GM19463 (cell line): ENCODE measurements at regions not wholly inside any gene's neighbourhood (a gene's known extent, or its start where the extent isn't known, plus 50 kb on each side); places are given as distances from the start of the nearest gene placed in this dataset.
A peak's percentile ranks its signal among the peaks of the same experiment; 100 is the strongest.

Source experiments
- ATAC-seq: cut with Tn5 transposase; IDR thresholded peaks from one replicate; pipeline ENCODE4 v1.9.1; 2021; ENCODE audit warnings: mild to moderate bottlenecking, moderate library complexity; ENCODE audit not compliant: unreplicated experiment

- ATAC-seq = no peak
These were observed 248.7 kb upstream of the TNP1 start for GRCh38 chr2:217108575-217109027.

DNA sequence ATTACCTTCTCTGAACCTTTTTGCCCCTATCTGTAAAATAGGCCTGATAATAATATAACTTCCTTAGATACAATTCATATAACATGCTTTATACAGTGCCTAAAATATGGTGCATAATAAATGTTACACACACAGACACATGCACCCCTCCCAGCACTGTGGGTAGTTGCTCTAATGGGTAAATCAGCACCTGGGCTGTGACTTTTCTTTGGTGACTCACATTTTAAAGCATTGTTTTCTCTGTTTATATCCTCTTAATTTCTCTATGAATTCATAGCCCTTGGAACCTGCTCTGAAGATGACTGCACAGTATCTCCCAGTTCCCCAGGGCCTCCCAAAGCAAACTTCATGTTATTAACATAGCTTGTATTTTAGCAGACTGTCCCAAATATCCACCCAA, 248.2 kb upstream of the TNP1 start:
- no peak for ATAC-seq

DNA sequence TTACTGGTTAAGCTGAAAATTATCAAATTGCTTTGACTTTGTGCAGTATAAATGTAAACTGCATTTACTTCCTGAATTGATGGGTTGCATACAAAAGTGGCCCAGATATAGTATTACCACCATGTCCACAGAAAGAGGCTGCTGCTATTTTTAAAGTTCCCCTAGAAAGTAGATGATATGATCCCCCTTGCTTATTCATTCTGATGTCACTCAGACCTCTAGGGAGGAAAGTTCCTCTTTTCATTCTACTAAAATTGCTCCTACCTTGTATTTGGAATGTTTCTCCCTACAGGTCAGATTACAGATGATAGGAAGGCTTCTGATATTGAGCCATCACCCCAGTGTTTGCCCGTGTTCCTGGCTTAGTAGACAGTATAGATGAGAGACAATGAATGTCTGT, 247.6 kb upstream of the TNP1 start:
- ATAC-seq = no peak

- no peak for ATAC-seq
These were observed 246.8 kb upstream of the TNP1 start for GRCh38 chr2:217106650-217107014.

- no peak for ATAC-seq
These were observed 246.1 kb upstream of the TNP1 start for GRCh38 chr2:217105733-217106649.

DNA sequence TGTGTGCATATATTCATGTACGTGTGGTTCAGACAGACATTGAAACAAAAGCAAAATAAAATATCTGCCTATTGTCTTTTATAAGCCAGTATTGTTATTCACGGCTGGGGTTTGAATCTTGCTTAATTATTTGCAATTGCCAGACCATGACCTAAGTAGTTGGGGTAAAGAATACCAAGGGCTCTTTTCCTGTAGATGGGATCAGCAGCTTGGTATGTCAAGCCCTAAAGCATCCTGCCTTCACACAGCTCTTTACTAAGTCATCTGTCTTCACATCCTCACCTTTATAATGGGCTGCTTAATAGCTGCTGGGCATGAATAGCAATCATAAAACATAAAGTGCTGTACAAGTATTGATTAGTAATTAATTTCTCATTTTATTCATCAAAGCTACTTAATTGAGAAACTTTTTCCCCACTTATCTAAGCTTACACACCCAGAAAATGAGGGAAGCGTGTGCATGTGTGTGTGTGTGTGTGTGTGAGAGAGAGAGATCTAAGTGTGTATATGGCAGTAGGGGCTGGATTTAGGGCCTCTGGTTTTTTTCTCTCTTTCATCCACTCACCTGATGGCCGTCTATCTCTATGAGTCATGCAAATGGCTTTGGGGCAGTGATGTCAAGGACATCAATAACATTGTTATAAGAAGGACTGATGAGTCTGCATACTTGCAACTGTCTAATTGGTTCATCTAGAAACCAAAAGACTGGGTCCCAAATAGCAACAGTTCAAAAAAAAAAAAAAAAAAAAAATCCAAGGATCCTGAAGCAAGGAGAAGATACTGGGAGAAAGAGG, 244.1 kb upstream of the TNP1 start:
- no peak for ATAC-seq

DNA sequence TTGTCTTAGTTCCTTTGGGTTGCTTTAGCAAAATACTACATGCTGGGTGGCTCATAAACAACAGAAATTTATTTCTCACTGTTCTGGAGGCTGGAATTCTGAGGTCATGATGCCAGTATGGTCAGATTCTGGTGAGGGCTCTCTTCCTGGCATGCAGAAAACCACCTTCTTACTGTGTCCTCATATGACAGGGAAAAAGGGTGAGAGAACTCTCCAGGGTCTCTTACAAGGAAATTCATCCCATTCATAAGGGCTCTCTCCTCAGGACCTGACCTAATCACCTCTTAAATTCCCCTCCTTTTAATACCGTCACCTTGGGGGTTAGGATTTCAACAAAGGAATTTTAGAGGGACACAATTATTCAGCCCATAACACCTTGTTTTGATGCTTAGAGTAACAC, 243.1 kb upstream of the TNP1 start:
- ATAC-seq = no peak

GRCh38 chr2:217101972-217102371, 242.1 kb upstream of the TNP1 start:
- ATAC-seq = peak; percentile 51

- ATAC-seq = no peak
These were observed 239.7 kb upstream of the TNP1 start for GRCh38 chr2:217099561-217099960.

DNA sequence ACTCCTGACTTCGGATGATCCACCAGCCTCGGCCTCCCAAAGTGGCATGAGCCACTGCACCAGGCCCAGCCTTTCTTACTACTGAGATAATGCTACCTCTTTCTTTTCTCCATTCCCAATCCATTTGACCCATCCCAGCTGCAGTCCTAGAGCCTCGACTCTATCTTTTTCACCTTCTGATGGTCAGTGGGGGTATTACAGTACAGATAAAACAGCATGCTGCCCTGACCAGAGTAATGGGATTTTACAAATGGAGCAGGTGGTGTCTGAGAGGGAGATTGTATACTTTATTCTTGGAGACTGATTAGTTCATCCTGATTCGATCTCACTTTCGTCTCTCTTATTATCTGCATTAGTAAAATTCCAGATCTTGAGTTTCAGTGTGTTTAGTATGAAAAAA, 238.6 kb upstream of the TNP1 start:
- no peak for ATAC-seq

GRCh38 chr2:217097346-217097745, 237.5 kb upstream of the TNP1 start:
- ATAC-seq = no peak

- ATAC-seq = no peak
These were observed 236.8 kb upstream of the TNP1 start for GRCh38 chr2:217096474-217097225.

- no peak for ATAC-seq
These were observed 235.8 kb upstream of the TNP1 start for GRCh38 chr2:217095511-217096205.

GRCh38 chr2:217092710-217093379, 233.0 kb upstream of the TNP1 start:
- ATAC-seq = no peak

DNA sequence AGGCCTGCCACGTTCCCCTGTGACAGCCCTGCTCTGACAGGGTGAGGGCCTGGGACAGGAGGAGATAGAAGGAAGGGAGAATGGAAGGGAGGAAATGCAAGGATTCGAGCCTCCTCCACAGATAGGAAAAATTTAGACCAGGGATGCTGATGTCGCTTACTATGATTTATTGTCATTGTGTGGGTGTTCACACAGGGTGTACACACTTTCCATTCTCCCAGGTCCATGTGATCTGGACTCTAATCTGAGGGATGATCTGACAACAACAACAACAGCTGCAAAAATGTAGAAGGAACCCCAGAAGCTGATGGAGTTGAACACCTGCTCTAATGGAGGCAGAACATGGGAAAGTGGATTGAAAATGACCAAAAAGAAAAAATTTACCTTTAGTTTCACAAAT, 231.7 kb upstream of the TNP1 start:
- ATAC-seq = no peak

DNA sequence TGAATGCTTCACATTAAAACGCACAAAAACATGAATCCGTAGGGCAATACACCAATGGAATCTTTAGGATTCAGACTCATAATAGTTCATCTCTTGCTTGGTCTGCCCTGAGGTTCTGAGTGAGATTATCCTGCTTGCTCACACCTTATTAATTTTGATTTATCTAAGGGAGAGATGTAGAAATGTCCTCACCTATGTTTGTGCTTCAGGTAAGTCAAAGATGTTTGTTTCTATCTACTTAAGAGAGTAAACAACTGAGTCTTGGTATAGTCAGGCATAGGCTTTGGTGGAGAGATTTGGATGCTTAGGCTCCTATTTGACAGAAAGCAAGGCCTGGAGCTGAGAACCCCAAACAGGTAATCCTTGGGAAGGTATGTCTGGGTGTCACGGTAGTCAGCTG, 231.0 kb upstream of the TNP1 start:
- ATAC-seq = no peak

DNA sequence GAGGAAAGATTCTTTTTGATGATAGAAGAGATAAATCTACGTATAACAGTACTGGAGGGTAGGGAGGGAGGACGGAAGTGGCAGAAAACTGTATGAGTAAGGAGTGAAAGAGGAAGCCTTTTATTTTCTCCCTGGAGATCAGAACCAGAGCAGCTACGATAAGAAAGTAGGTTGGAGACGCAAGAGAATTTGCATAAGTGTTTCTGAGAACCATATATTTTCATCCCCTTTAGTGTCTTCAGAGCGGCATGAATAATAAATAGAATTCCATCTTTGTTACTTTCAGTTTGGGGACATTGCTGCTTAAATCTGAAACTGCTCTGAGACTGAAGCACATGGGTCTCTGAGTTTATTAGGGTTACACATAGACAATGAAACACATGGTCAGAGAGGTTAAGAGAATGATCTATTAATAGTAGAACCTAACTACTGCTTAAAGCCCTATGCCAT, 230.2 kb upstream of the TNP1 start:
- peak; percentile 69 for ATAC-seq

- no peak for ATAC-seq
These were observed 226.9 kb upstream of the TNP1 start for GRCh38 chr2:217086718-217087117.

- peak; percentile 43 for ATAC-seq
These were observed 226.2 kb upstream of the TNP1 start for GRCh38 chr2:217086038-217086522.

- no peak for ATAC-seq
These were observed 225.7 kb upstream of the TNP1 start for GRCh38 chr2:217085543-217085942.
